Hematopoietic multipotent progenitor cell treated with erythropoietin and hydrocortisone succinate and interleukin-3 and kit ligand, for 4 days (in vitro differentiated cells): ENCODE measurements at regions not wholly inside any gene's neighbourhood (a gene's known extent, or its start where the extent isn't known, plus 50 kb on each side); places are given as distances from the start of the nearest gene placed in this dataset.

Experiments used
- DNase-seq: peaks from one replicate; pipeline ENCODE4 v3.0.0-alpha.2; 2015

DNA sequence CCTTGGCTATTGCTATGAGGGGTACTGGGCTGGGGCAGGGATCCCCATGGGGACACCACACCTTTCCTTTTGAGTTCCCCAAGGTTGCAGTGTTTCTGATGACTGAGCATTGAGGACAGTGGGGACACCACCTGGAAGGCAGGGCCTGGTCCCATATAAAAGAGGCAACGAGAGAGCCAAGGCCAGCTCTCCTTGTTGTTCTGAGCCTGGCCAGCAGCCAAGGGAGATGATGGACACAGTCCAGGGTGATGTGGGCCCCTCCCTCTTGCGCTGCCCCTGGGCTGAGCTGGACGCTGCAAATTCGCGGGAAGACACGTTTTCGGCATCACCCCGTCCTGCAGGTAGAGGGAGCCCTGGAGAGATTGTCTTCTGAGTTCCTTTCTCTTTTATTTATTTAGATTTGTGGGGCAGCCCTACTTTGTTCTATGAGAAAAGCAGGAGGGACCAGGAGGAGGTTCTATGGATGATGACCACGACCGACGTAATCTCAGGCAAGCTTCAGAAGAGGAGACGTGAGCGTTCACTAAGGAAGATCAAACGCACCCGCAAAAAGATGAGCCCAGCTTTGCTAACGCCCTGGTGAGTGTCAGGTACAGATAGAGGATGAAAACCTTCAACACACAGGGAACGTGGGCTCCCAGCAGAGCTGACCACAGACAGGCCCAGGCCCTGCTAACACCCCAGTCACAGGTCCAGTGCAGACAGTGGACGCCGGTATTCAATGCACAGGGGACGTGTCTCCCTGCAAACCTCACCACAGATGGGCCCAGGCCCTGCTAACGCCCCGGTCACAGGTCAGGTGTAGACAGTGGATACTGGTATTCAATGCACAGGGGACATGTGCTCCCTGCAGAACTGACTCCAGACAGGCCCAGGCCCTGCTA is 97.4 kb downstream of the SHOX start:
- DNase-seq: peak; percentile 33

DNA sequence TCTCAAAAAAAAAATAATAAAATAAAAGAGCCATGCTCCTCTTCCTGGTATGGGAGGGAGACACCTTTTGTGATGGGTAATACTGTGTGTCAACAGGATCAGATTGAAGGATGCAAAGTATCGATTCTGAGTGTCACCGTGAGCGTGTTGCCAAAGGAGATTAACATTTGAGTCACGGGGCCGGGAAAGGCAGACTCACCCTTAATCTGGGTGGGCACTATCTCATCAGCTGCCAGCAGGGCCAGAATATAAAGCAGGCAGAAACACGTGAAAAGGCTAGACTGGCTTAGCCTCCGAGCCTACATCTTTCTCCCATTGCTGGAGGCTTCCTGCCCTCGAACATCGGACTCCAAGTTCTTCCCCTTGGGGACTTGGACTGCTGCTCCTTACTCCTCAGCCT is 95.4 kb downstream of the SHOX start:
- peak; percentile 8 for DNase-seq

DNA sequence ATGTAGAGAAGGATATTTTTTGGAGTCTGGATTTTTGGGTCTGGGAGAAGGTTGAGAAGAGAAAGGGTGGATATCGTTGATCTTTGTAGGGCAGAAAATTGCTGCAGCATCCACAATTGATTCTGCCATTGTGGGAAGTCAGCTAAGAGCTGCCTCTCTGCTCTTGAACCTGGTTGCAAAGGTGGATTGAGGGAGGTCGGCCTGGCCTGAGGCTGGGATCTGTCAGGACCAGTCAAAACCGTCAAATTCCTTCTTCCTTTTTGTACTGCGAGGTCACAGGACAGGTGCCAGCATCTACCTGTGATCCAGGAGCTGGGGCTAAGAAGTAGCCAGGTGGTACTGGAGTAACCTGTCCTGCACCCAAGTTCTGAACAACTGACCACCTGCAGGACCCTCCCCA is 93.7 kb downstream of the SHOX start:
- DNase-seq: peak; percentile 44

DNA sequence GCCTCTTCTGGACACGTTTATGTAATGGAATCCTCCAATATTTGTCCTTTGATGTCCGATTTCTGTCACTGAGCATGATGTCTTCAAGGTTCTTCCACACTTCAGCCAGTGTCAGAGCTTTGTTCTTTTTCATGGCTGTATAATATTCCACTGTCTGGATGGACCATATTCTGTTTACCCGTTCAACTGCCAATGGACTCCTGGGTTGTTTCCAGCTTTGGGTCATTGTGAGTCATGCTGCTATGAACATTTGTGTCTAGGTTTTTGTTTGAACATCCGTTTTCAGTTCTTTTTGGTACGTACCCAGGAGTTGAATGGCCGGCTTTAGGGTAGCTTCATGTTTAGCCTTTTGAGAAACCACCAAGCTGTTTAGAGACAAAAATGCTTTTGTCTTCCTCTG is 93.2 kb downstream of the SHOX start:
- DNase-seq: peak; percentile 7

DNA sequence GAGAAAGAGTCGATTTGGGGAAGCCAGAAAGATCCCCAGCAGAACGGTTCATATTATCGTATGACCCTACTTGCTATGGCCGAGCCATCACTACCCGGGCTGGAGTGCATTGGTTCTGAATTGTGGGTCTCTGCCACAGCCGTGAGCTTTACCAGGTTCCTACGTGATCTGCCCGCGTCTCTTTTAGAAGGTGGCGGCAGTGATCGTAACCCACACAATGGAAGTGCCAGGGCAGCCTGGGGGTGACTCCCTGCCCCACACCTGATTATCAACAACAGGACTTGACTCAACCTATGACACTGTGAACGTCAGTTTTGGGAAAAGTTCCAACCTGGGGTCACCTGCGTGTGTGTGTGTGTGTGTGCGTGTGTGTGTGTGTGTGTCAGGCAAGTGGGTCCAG is 90.8 kb downstream of the SHOX start:
- no peak for DNase-seq

DNA sequence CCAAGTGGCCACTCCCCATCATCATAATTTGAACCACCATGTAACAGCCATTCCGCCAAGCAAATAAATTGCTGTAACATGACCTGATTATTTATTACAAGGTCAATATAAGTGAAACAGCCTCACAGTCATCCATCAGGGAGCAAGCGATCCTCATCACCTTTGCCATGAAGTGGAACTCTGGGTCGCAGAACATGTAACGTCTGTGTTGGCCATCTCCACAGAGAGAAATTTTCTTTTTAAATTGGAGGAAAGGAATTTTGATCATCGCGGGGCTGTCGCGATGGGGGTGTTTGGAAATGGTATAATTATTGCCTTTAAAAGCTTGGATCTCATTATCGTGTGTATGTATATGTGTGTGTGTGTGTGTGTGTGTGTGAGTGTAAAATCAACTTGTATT is 90.2 kb downstream of the SHOX start:
- no peak for DNase-seq

DNA sequence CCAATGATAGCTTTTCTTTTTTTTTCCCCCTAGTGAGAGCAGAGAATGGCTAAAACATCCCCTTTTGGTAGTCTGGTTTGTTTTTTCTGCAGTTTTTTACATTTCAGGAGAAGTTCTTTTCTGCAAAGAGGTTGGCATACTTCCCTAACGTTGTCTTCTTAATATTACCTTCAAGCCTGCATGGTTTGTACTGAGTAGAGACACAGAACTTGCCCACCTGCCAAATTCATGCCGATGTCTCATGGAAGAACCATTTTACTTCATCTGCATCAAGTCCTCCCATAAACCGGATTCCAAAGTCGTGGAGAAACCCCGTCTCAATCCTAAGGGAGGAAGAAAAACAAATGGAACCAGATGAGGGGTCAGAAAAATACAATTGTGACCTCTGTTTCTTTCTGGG is 89.7 kb downstream of the SHOX start:
- DNase-seq: no peak

DNA sequence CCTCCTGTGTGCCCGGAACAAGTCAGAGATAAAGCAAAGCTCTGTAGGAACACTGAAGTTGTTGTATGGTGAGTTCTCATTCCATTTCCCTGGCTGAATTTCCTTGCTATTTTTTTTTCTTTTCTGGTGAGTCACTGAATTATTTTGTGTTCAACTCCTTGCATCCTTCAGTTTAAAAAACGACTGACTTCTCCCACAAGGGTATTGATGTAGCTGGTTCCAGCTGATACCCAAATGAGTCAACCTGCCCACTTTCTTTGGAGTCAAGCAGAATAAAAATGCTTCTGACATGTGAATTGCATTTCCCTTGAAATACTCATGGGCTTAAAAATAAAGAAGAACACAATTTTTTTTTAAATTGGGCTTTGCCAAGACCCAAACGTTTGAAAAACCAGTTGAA is 85.5 kb downstream of the SHOX start:
- DNase-seq: no peak

DNA sequence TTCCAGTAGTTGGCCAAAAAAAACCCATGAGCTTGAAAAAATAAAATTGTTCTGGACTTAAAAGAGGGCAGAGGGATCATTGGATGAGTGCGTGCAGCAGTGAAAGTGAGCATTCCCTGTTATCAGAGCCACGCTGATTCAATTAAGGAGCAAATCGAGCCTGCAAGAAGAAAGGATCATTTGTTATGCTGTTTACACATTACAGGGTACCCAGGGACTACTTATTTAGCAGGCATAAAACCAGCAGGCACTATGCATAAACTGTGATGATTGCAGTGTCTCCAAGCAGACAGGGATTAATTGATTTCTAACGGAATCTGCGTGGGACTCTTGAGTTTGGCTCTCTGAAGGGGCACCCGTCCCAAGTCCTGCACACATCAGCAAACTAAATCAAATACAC is 83.5 kb downstream of the SHOX start:
- DNase-seq: no peak
